ENCODE measurements at regions not wholly inside any gene's neighbourhood (a gene's known extent, or its start where the extent isn't known, plus 50 kb on each side); places are given as distances from the start of the nearest gene placed in this dataset.

DNA sequence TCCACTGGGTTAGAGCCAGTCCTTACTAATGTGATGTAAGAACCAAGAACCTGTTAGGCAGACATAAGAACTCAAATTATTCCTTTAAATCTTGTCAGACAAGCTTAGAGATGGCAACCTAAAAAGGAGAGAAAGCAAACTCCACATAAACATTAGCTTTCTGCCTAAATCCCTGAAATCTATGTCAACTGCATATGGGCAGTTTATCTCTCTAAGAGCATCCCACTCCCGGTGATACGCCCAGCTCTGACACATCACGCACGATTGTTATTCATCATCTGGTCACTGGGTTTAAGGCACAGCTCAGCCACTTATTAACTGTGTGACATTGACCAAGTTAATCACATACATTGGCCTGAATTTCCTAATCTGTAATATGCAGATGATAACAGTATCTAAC is 323.7 kb downstream of the HHIPL2 start (continued):
- TF ChIP-seq TEAD1 (CRISPR knock-in tag; IDR thresholded peaks at IDR 0.05) (no peak), ZNF423 (CRISPR knock-in tag; IDR thresholded peaks at IDR 0.05) (no peak), GTF2I (CRISPR knock-in tag; conservative IDR thresholded peaks at IDR 0.05) (no peak), NR2C2 (CRISPR knock-in tag; IDR thresholded peaks at IDR 0.05) (no peak), ZBTB21 (CRISPR knock-in tag; IDR thresholded peaks at IDR 0.05; ENCODE audit: borderline replicate concordance) (no peak), RELA (CRISPR knock-in tag; IDR thresholded peaks at IDR 0.05; ENCODE audit: borderline replicate concordance) (no peak)
- TF ChIP-seq, protein P1, sequence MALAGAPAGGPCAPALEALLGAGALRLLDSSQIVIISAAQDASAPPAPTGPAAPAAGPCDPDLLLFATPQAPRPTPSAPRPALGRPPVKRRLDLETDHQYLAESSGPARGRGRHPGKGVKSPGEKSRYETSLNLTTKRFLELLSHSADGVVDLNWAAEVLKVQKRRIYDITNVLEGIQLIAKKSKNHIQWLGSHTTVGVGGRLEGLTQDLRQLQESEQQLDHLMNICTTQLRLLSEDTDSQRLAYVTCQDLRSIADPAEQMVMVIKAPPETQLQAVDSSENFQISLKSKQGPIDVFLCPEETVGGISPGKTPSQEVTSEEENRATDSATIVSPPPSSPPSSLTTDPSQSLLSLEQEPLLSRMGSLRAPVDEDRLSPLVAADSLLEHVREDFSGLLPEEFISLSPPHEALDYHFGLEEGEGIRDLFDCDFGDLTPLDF (CRISPR knock-in tag; IDR thresholded peaks at IDR 0.05) = no peak
- TF ChIP-seq, protein P2, sequence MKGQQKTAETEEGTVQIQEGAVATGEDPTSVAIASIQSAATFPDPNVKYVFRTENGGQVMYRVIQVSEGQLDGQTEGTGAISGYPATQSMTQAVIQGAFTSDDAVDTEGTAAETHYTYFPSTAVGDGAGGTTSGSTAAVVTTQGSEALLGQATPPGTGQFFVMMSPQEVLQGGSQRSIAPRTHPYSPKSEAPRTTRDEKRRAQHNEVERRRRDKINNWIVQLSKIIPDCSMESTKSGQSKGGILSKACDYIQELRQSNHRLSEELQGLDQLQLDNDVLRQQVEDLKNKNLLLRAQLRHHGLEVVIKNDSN (CRISPR knock-in tag; IDR thresholded peaks at IDR 0.05) = no peak
- TF ChIP-seq, protein P3, sequence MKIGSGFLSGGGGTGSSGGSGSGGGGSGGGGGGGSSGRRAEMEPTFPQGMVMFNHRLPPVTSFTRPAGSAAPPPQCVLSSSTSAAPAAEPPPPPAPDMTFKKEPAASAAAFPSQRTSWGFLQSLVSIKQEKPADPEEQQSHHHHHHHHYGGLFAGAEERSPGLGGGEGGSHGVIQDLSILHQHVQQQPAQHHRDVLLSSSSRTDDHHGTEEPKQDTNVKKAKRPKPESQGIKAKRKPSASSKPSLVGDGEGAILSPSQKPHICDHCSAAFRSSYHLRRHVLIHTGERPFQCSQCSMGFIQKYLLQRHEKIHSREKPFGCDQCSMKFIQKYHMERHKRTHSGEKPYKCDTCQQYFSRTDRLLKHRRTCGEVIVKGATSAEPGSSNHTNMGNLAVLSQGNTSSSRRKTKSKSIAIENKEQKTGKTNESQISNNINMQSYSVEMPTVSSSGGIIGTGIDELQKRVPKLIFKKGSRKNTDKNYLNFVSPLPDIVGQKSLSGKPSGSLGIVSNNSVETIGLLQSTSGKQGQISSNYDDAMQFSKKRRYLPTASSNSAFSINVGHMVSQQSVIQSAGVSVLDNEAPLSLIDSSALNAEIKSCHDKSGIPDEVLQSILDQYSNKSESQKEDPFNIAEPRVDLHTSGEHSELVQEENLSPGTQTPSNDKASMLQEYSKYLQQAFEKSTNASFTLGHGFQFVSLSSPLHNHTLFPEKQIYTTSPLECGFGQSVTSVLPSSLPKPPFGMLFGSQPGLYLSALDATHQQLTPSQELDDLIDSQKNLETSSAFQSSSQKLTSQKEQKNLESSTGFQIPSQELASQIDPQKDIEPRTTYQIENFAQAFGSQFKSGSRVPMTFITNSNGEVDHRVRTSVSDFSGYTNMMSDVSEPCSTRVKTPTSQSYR (CRISPR knock-in tag; IDR thresholded peaks at IDR 0.05) = no peak
- TF ChIP-seq, protein P4, sequence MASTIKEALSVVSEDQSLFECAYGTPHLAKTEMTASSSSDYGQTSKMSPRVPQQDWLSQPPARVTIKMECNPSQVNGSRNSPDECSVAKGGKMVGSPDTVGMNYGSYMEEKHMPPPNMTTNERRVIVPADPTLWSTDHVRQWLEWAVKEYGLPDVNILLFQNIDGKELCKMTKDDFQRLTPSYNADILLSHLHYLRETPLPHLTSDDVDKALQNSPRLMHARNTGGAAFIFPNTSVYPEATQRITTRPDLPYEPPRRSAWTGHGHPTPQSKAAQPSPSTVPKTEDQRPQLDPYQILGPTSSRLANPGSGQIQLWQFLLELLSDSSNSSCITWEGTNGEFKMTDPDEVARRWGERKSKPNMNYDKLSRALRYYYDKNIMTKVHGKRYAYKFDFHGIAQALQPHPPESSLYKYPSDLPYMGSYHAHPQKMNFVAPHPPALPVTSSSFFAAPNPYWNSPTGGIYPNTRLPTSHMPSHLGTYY (CRISPR knock-in tag; IDR thresholded peaks at IDR 0.05) = no peak

GRCh38 chr1:222223010-222223409 is 324.9 kb downstream of the HHIPL2 start:
- TF ChIP-seq ZNF512 (CRISPR knock-in tag; IDR thresholded peaks at IDR 0.05; ENCODE audit: borderline replicate concordance) = no peak
- TF ChIP-seq MYBL2 (CRISPR knock-in tag; IDR thresholded peaks at IDR 0.05) = no peak
- no peak for TF ChIP-seq NR3C1 (CRISPR knock-in tag; conservative IDR thresholded peaks at IDR 0.05; ENCODE audit: low read depth)
- no peak for TF ChIP-seq HMGA2 (CRISPR knock-in tag; IDR thresholded peaks at IDR 0.05)
- no peak for TF ChIP-seq ZNF138 (CRISPR knock-in tag; conservative IDR thresholded peaks at IDR 0.05)
- Mint-ChIP-seq H3K27me3 (ENCODE audit: low read depth) (peaks cover 4% of the 10 kb centered on the region; the same call in 1 of the 2 replicates), H3K9me3 (peaks cover 58% of the 10 kb centered on the region), H3K4me3 (no peak overlapping the region), H3K36me3 (peaks cover 43% of the 10 kb centered on the region), H3K27ac (no peak overlapping the region), H3K4me1 (peaks cover 34% of the 10 kb centered on the region)
- POLR2A ChIA-PET = interaction anchor here (0.6 kb wide), 1 partner anchor 57 kb away, joined by 3 read pairs; no protein-coding TSS in a partner anchor
- no peak for DNase-seq (ENCODE audit: low spot score)
- CTCF ChIA-PET = no interaction called here
- ATAC-seq = peak; percentile 59

GRCh38 chr1:222216255-222216754 is 331.6 kb downstream of the HHIPL2 start:
- Mint-ChIP-seq H3K27me3 (ENCODE audit: low read depth) (no peaks in the 10 kb centered on the region; the same call in 1 of the 2 replicates), H3K4me1 (peaks cover 20% of the 10 kb centered on the region), H3K9me3 (peaks cover 37% of the 10 kb centered on the region), H3K36me3 (peaks cover 35% of the 10 kb centered on the region), H3K27ac (no peak overlapping the region), H3K4me3 (no peak overlapping the region)
- ChIA-PET CTCF (no interaction called here), POLR2A (no interaction called here)
- ATAC-seq = no peak
- TF ChIP-seq ZNF219 (CRISPR knock-in tag; IDR thresholded peaks at IDR 0.05; ENCODE audit: borderline replicate concordance) (no peak), IRF2 (CRISPR knock-in tag; IDR thresholded peaks at IDR 0.05; ENCODE audit: borderline replicate concordance, low read depth) (no peak), ATF1 (CRISPR knock-in tag; IDR thresholded peaks at IDR 0.05) (no peak)
- DNase-seq (ENCODE audit: low spot score) = no peak

All from WTC11 (cell line).